ENCODE measurements at regions not wholly inside any gene's neighbourhood (a gene's known extent, or its start where the extent isn't known, plus 50 kb on each side); places are given as distances from the start of the nearest gene placed in this dataset.

GRCh38 chr9:78806492-78807160 is 509.7 kb downstream of the PSAT1 start:
- Histone ChIP-seq H3K4me1 (ENCODE audit: insufficient read depth, low read length) (peaks cover 3% of the 10 kb centered on the region), H3K79me2 (ENCODE audit: insufficient read depth, low read length) (no peaks in the 10 kb centered on the region), H3K27me3 (ENCODE audit: insufficient read depth, low read length) (no peaks in the 10 kb centered on the region), H3K9me3 (ENCODE audit: insufficient read depth, low read depth, low read length) (no peaks in the 10 kb centered on the region), H2AFZ (ENCODE audit: low read depth, low read length) (no peak overlapping the region), H3K4me2 (ENCODE audit: low read length) (no peak overlapping the region), H3K9ac (ENCODE audit: low read length) (no peak overlapping the region), H3K4me3 (ENCODE audit: insufficient read depth, low read depth, low read length) (no peak overlapping the region), H3K36me3 (ENCODE audit: insufficient read depth, low read length) (no peaks in the 10 kb centered on the region), H3K27ac (ENCODE audit: low read depth, low read length) (no peak overlapping the region), H4K20me1 (ENCODE audit: insufficient read depth, low read length) (no peaks in the 10 kb centered on the region)
- FAIRE-seq (no peak), DNase-seq (ENCODE audit: low read depth) (no peak)
- TF ChIP-seq, protein P1, sequence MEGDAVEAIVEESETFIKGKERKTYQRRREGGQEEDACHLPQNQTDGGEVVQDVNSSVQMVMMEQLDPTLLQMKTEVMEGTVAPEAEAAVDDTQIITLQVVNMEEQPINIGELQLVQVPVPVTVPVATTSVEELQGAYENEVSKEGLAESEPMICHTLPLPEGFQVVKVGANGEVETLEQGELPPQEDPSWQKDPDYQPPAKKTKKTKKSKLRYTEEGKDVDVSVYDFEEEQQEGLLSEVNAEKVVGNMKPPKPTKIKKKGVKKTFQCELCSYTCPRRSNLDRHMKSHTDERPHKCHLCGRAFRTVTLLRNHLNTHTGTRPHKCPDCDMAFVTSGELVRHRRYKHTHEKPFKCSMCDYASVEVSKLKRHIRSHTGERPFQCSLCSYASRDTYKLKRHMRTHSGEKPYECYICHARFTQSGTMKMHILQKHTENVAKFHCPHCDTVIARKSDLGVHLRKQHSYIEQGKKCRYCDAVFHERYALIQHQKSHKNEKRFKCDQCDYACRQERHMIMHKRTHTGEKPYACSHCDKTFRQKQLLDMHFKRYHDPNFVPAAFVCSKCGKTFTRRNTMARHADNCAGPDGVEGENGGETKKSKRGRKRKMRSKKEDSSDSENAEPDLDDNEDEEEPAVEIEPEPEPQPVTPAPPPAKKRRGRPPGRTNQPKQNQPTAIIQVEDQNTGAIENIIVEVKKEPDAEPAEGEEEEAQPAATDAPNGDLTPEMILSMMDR (IDR thresholded peaks at IDR 0.05; ENCODE audit: insufficient read depth, low read depth, low read length), result no peak
- TF ChIP-seq EZH2 (IDR thresholded peaks at IDR 0.05; ENCODE audit: insufficient read depth, low read length), result no peak
- Mint-ChIP-seq H3K36me3 (ENCODE audit: low read depth, unreplicated experiment) (no peaks in the 10 kb centered on the region), H3K9me3 (ENCODE audit: unreplicated experiment) (no peaks in the 10 kb centered on the region), H3K4me1 (ENCODE audit: low read depth, unreplicated experiment) (peaks cover 12% of the 10 kb centered on the region), H3K4me3 (ENCODE audit: unreplicated experiment) (no peak overlapping the region), H3K27ac (ENCODE audit: unreplicated experiment) (no peak overlapping the region), H3K27me3 (ENCODE audit: low read depth, unreplicated experiment) (no peaks in the 10 kb centered on the region)

GRCh38 chr9:78807286-78807685 is 510.4 kb downstream of the PSAT1 start:
- FAIRE-seq, result no peak
- Histone ChIP-seq H3K9ac (ENCODE audit: low read length) (no peak overlapping the region), H3K79me2 (ENCODE audit: insufficient read depth, low read length) (no peaks in the 10 kb centered on the region), H3K9me3 (ENCODE audit: insufficient read depth, low read depth, low read length) (no peaks in the 10 kb centered on the region), H3K4me1 (ENCODE audit: insufficient read depth, low read length) (peaks cover 7% of the 10 kb centered on the region), H4K20me1 (ENCODE audit: insufficient read depth, low read length) (no peaks in the 10 kb centered on the region), H3K27me3 (ENCODE audit: insufficient read depth, low read length) (no peaks in the 10 kb centered on the region), H3K27ac (ENCODE audit: low read depth, low read length) (no peak overlapping the region), H3K4me2 (ENCODE audit: low read length) (no peak overlapping the region), H3K36me3 (ENCODE audit: insufficient read depth, low read length) (no peaks in the 10 kb centered on the region), H2AFZ (ENCODE audit: low read depth, low read length) (no peak overlapping the region), H3K4me3 (ENCODE audit: insufficient read depth, low read depth, low read length) (no peak overlapping the region)
- H3K27me3 Mint-ChIP-seq (ENCODE audit: low read depth, unreplicated experiment), result no peaks in the 10 kb centered on the region
- H3K27ac Mint-ChIP-seq (ENCODE audit: unreplicated experiment), result no peak overlapping the region
- H3K4me1 Mint-ChIP-seq (ENCODE audit: low read depth, unreplicated experiment), result peaks cover 14% of the 10 kb centered on the region
- no peaks in the 10 kb centered on the region for H3K9me3 Mint-ChIP-seq (ENCODE audit: unreplicated experiment)
- no peak for TF ChIP-seq EZH2 (IDR thresholded peaks at IDR 0.05; ENCODE audit: insufficient read depth, low read length)
- TF ChIP-seq, protein P1 (IDR thresholded peaks at IDR 0.05; ENCODE audit: insufficient read depth, low read depth, low read length), result no peak
- H3K36me3 Mint-ChIP-seq (ENCODE audit: low read depth, unreplicated experiment), result no peaks in the 10 kb centered on the region
- no peak for DNase-seq (ENCODE audit: low read depth)
- no peak overlapping the region for H3K4me3 Mint-ChIP-seq (ENCODE audit: unreplicated experiment)

DNA sequence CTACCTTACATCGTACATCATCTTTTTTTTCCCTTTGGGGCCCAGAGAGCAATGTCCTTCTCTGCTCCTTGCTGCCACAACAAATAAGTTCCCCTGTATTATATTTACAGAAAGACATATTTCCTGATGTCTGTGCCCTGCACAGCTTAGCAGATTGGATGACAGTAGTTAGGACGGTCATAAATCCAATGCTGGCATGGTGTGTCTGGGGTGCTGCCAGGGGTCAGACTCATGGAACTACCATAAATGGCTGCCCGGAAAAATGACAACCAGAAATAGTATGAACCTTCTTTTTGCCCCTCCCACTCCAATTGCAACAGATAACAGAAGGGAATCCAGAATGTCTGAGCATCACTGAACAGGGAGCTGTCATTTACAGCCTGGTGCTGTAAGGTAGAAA is 511.1 kb downstream of the PSAT1 start:
- Histone ChIP-seq H3K4me1 (ENCODE audit: insufficient read depth, low read length) (peaks cover 7% of the 10 kb centered on the region), H3K36me3 (ENCODE audit: insufficient read depth, low read length) (no peaks in the 10 kb centered on the region), H3K9me3 (ENCODE audit: insufficient read depth, low read depth, low read length) (no peaks in the 10 kb centered on the region), H3K9ac (ENCODE audit: low read length) (no peak overlapping the region), H3K4me3 (ENCODE audit: insufficient read depth, low read depth, low read length) (no peak overlapping the region), H3K79me2 (ENCODE audit: insufficient read depth, low read length) (no peaks in the 10 kb centered on the region), H3K27me3 (ENCODE audit: insufficient read depth, low read length) (no peaks in the 10 kb centered on the region), H4K20me1 (ENCODE audit: insufficient read depth, low read length) (no peaks in the 10 kb centered on the region), H3K27ac (ENCODE audit: low read depth, low read length) (no peak overlapping the region), H3K4me2 (ENCODE audit: low read length) (no peak overlapping the region), H2AFZ (ENCODE audit: low read depth, low read length) (no peak overlapping the region)
- Mint-ChIP-seq H3K27ac (ENCODE audit: unreplicated experiment) (no peak overlapping the region), H3K36me3 (ENCODE audit: low read depth, unreplicated experiment) (no peaks in the 10 kb centered on the region), H3K4me3 (ENCODE audit: unreplicated experiment) (no peak overlapping the region), H3K27me3 (ENCODE audit: low read depth, unreplicated experiment) (no peaks in the 10 kb centered on the region), H3K4me1 (ENCODE audit: low read depth, unreplicated experiment) (peaks cover 14% of the 10 kb centered on the region), H3K9me3 (ENCODE audit: unreplicated experiment) (no peaks in the 10 kb centered on the region)
- FAIRE-seq (no peak), DNase-seq (ENCODE audit: low read depth) (no peak)
- TF ChIP-seq, protein P1 (IDR thresholded peaks at IDR 0.05; ENCODE audit: insufficient read depth, low read depth, low read length), result no peak
- no peak for TF ChIP-seq EZH2 (IDR thresholded peaks at IDR 0.05; ENCODE audit: insufficient read depth, low read length)

All from astrocyte (in vitro differentiated cells and primary cell).